UCSD-AML1 (cell line): ENCODE measurements at regions not wholly inside any gene's neighbourhood (a gene's known extent, or its start where the extent isn't known, plus 50 kb on each side); places are given as distances from the start of the nearest gene placed in this dataset.

Experiments used
- DNase-seq: peaks from one replicate; lab custom pipeline; 2025; ENCODE audit not compliant: unreplicated experiment; lab: John Stamatoyannopoulos, UW

GRCh38 chr4:28536124-28536523 is 1675.5 kb downstream of the STIM2 start:
- no peak for DNase-seq

- DNase-seq, result no peak
Measured at GRCh38 chr4:28545986-28546385, 1685.3 kb downstream of the STIM2 start.

DNA sequence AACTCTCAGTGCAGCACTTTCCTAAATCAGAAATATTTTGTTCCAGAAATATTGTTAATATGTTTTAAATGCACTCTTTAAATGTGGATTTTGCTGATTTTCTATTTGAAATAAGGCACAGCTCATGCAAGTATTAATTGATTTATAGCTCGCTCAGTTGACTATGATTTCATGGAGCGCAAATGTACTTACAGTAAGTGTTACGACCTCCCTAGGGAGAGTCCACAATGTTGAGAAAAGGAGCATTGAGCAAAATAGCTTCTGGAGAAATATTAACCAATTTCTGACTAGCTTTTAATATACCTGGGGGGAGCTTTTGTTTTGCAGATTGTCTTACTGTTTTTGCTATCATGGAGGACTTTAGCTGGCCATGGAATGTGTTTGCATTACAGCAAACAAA is 1687.5 kb downstream of the STIM2 start:
- DNase-seq, result no peak

DNA sequence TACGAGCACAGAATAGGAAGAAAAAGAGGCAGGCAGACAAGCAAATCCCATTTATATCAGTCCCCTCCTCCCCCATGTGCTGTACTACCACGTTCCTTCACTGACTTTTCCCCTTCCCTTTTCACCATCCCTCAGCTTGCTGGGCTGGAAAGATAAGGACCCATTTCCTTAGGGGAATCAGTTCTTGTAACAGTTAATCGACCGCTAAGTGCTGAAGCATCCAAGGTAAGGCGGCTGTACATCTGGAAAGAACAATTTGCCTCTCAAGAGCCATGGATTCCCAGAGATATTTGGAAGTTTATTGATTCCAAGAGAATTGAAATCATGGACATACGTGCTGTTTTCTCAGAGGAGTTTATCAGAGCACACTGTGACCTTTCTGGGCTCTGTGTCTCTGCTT is 1688.0 kb downstream of the STIM2 start:
- no peak for DNase-seq

DNA sequence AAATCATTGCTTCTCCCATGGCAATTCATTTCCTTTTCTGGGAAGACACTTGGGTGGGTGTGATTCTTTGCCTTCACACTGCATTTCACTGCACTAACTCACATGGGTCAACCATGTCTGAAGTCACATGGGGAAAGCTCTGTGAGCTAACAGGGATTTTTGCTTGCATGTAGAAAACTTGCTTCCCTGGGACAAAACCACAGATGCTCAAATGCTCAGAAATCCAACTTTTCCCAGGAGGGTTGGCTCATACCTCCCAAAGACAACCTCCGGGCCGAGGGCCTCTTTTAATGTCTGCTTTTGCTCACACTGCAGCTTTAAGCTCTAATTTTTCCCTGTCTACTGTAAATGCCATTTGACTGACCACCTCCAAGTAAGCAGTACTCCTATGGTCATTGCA is 1695.2 kb downstream of the STIM2 start:
- no peak for DNase-seq

DNA sequence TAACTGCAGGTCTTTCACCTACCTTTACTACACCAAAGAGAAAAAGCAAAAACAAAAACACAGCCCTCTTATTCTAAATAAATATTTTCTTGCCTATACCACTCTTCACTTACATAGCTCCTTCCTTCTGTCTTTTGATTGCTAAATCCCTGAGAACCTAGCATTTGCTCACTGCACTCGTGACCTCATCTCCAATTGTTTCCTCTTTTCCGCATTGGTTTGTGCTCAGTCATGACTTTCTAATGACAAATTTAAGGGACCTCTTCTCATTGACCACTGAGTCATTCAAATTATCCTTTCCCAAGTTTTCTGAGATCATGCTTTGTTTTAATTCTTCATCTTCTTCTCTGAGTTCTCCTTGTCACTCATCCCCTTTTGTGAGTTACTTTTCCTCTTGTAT is 1697.1 kb downstream of the STIM2 start:
- DNase-seq, result no peak

DNA sequence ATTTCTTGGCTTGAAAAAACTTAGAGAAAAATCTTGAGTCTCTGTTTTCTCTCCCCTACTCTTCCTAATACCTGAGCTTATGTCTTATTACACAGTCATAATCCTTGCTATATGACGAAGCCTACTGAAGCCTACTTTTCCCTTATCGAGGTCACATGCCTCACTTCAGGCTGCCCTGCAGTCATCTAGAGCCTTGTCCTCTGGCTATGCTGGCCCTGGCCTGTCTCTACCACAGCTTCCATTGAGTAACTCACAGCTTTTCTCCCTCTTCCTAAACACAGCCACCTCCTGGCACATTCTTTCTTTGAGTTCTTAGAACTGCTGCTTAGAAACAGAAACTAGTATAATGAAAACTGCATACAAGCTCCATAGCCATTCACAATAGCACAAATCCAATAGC is 1698.3 kb downstream of the STIM2 start:
- DNase-seq, result no peak

- no peak for DNase-seq
Measured at GRCh38 chr4:28562913-28563312, 1702.3 kb downstream of the STIM2 start.

DNA sequence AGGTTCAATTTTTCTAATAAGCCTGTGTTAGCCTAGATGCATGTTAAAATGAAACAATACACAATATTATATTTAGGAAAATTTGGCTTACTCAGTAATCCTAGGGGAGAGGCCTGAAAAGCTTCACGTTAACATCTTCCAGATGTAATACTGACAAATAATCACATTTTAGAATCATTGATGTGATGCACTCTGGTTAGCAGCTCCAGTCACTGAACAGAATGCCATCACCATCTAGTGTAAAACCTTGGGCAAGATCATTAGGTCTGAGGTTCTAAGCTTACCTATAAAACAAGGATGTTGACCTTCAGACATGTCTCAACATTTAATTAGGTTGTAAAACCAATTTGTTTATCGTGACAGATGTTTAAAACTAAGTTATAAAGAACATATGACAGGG is 1704.8 kb downstream of the STIM2 start:
- DNase-seq, result no peak

DNA sequence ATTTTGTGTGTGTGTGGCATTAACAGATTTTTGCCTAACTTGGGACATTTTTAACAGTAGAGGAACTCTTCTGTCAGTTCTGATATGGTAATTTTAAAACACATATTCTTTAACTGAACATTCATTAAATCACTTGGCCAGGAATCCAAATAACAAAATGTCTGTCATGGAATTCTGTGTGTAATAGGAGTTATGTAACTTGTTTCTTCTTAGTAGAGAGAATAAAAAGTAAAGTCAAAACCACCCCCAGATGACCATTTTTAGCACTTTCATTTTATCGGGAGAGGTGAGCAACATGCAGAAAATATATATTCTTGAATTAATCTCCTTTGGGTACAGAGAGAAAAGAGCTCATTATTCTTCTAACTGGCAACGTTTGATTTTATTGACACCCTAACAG is 1740.3 kb downstream of the STIM2 start:
- no peak for DNase-seq

DNA sequence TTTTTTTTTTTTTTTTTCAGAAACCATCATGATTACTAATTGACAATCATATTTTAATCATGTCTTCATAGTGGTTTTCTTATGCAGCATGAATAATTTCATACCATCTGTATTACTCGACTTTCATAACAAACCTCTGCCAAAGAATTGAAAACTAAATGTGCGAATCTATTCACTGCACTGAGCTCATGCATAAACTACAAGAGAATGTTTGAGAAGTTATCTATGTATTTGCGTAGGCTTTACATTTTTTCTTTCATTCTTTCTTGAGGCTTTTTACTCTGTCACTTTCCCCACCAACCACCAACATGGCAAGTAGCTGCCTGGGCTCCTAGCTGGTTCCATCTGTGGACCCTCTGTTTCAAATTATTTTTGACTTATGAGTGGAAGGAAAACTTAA is 1761.0 kb downstream of the STIM2 start:
- DNase-seq, result no peak

GRCh38 chr4:28636971-28637370 is 1776.3 kb downstream of the STIM2 start:
- no peak for DNase-seq

GRCh38 chr4:28639747-28640146 is 1779.1 kb downstream of the STIM2 start:
- DNase-seq, result no peak

- DNase-seq, result no peak
Measured at GRCh38 chr4:28654618-28655017, 1794.0 kb downstream of the STIM2 start.

DNA sequence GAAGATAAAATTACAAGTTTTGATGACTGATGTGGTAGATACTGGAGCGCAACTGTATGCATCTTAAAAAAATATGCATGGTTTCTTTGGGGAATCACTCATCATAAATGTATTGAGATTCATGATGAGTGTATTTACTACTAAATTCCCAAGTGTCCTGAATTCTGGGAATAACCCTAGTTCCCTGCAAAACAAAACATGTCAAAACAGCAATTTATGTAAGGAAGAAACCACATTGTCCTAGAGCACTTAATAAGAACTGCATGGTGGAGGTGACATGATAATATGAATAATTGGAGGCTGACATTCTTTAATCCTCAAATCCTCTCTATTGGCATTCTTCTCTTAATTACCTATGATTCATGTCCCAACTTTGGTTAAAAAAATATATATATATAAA is 1804.7 kb downstream of the STIM2 start:
- DNase-seq, result no peak

- DNase-seq, result no peak
Measured at GRCh38 chr4:28675582-28675981, 1814.9 kb downstream of the STIM2 start.

DNA sequence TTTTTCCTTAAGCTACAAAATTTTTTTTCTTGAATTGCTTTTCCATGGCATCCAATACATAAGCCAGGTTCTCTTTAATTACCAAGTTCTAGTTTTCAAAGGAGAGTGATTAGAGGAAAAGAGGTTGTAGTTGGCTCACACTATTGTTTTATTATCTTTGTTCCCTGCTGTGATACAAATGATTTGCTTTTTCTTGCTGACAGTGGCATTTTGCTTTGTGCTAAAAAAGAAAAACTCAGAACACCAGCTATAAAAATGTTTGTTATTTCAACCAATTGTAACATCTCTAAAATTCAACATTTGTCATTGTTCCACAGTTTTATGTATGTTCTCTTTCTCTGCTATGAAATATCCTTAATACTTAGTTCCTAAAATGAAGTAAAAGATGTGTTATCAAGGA is 1817.2 kb downstream of the STIM2 start:
- DNase-seq, result no peak

DNA sequence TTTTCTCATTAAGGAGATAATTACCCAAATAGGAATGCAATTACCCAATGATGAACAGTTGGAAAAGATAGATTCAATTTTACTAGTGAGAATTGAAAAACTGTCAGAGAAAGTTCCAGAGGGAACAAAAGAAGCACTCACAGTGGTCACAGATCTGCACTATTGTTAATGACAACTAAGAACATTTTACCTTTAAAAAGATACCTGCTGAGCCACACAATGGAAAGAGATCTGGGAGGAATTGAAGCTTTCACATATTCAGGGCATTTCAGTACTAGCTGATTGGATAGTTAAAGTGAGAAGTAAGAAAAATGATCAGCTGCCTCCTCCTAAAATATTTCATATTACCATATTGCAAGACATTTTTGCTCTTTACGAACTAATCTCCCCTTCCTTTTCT is 1822.2 kb downstream of the STIM2 start:
- DNase-seq, result no peak

DNA sequence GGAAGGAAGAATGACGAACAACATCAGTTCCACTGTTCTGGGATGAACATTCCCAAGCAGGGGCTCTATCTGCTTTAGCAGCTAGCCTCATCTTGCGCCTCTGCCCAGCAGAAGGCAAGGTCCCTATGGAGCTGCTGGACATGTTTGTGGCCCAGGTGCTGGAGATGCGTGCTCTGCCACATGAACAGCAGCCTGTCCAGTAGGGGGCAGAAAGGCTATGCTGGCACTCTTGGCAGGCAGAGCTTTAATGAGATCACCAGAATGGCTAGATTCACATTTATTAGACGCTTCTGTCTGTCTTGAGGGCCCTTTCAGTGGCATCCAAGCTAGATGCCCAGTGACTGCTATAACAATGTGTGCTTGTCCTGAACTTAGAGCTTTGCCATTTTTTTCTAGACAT is 1826.0 kb downstream of the STIM2 start:
- peak; percentile 6 for DNase-seq

- no peak for DNase-seq
Measured at GRCh38 chr4:28690890-28691289, 1830.2 kb downstream of the STIM2 start.

DNA sequence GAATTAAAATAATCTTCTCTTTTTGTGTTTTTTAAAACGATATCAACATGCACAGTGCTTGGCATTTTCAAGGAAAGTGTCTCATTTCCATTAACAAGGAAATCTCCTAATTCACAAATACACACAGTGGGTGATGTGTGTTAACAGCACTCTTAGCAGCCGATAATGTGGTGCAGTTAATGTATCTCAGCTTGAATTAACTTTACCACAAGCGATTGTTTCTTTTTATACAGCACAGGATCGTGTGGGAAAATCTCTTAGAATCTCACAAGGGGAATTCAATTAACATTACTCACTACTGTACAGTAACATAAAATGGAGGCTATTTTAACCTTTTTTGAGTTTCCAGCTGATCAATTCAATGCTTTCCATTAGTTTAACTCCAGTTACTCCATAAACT is 1841.9 kb downstream of the STIM2 start:
- DNase-seq, result no peak

DNA sequence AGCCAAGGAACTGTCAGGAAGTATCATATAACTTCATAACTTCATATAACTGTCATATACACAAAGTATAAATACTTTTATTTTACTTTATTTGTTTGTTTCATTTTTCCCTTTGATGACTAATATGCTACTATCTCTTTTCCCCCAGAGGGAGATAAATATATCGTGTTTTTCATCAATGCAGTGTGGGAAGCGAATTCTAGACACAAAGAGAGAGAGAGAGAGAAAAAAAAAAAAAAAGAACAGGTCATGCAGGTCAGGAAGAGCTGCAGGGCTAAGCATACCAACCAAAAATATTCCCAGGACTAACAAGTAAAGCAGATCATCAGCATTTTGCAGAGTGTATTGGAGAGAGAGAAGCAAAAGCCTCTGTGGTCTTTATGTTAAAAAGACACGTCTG is 1849.2 kb downstream of the STIM2 start:
- DNase-seq, result no peak

DNA sequence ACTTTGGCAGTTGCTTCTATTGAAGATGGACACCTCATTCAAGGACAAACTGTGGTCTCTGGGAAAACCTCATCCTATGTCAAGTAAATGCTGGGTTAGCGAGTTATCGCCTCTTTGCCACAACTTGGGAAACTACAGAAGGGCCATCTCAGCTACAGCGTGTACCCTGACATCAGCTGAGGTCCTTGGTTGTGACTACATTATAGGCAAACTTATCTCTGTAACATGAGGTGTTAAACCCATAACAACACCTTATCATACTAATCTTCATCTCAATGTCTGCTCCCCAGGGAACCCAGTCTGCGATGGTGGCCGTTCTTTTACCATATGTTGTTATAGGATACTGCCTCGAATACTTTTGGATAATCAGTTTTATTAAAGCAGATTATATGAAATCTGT is 1862.7 kb downstream of the STIM2 start:
- no peak for DNase-seq

- no peak for DNase-seq
Measured at GRCh38 chr4:28724239-28724638, 1863.6 kb downstream of the STIM2 start.
